Panc1 (cell line): ENCODE measurements at regions not wholly inside any gene's neighbourhood (a gene's known extent, or its start where the extent isn't known, plus 50 kb on each side); places are given as distances from the start of the nearest gene placed in this dataset.

Source experiments
- ATAC-seq: fragments of 200-7000 bp; cut with Tn5 transposase; 2 replicates; pipeline ENCODE4 v1.9.1; 2020; ENCODE audit warnings: mild to moderate bottlenecking, moderate library complexity
- BruUV-seq: library from RNA; stranded (reverse); fragments of 400-500 nt; replicated peaks from 2 replicates; lab custom pipeline; 2021; lab: Mats Ljungman, UMichigan
- CTCF ChIA-PET: fragments of 300-600 bp; sonication (Branson Sonifier 250); formaldehyde crosslinking; loops from one replicate; lab custom pipeline; 2022; ENCODE audit warnings: antibody characterized with exemption; lab: Charles Lee
- POLR2A ChIA-PET: fragments of 300-600 bp; sonication (Branson Sonifier 250); formaldehyde crosslinking; loops from one replicate; lab custom pipeline; 2022; ENCODE audit warnings: antibody characterized with exemption; lab: Charles Lee
- DNase-seq: peaks from one replicate; pipeline ENCODE4 v3.0.0-alpha.2; 2010; ENCODE audit warnings: low read depth, low spot score
- H3K27ac ChIP-seq: 2 replicates; pipeline ENCODE4 v1.5.1; 2011; ENCODE audit warnings: mild to moderate bottlenecking, low read length, inconsistent platforms
- H3K27me3 ChIP-seq: fragments of 200-500 bp; sonication (Bioruptor generic); 2 replicates; pipeline ENCODE4 v1.6.0; 2014; ENCODE audit warnings: low read length, inconsistent platforms; ENCODE audit not compliant: control insufficient read depth, insufficient read depth
- H3K36me3 ChIP-seq: fragments of 200-500 bp; sonication (Bioruptor generic); 2 replicates; pipeline ENCODE4 v1.5.1; 2014; ENCODE audit warnings: inconsistent platforms, mild to moderate bottlenecking, low read length, moderate library complexity; ENCODE audit not compliant: control insufficient read depth, insufficient read depth
- H3K4me1 ChIP-seq: 2 replicates; pipeline ENCODE4 v1.5.1; 2011; ENCODE audit warnings: inconsistent platforms, mild to moderate bottlenecking, low read length, moderate library complexity; ENCODE audit not compliant: control insufficient read depth, insufficient read depth
- H3K4me3 ChIP-seq, 2 experiments: 2 replicates each; pipeline ENCODE4 v1.5.1; 2011 to 2012; ENCODE audit warnings: low read depth in 2 of 2, low read length in 2 of 2, mild to moderate bottlenecking in 2 of 2, inconsistent platforms in 1 of 2, moderate library complexity in 1 of 2
- H3K9me3 ChIP-seq: fragments of 200-500 bp; sonication (Bioruptor generic); 2 replicates; pipeline ENCODE4 v1.5.1; 2014; ENCODE audit warnings: low read depth, mild to moderate bottlenecking, inconsistent platforms, low read length, moderate library complexity; ENCODE audit not compliant: control insufficient read depth, insufficient read depth
- CTCF ChIP-seq: fragments of 450-650 bp; IDR thresholded peaks from 2 replicates; pipeline ENCODE4 v1.5.1; 2017; ENCODE audit warnings: mild to moderate bottlenecking
- POLR2AphosphoS5 ChIP-seq: IDR thresholded peaks from 2 replicates; pipeline ENCODE4 v1.6.1; 2012; ENCODE audit warnings: mild to moderate bottlenecking, low read depth, low read length, moderate library complexity
- SIN3A ChIP-seq: IDR thresholded peaks from 2 replicates; pipeline ENCODE4 v1.6.1; 2012; ENCODE audit warnings: low read depth, mild to moderate bottlenecking, low read length, moderate library complexity, borderline replicate concordance; ENCODE audit not compliant: insufficient read depth
- TCF7L2 ChIP-seq: IDR thresholded peaks from 2 replicates; pipeline ENCODE4 v1.6.1; 2011; ENCODE audit warnings: mild to moderate bottlenecking, low read depth, low read length, inconsistent platforms
- in situ Hi-C: cut with HindIII; loops from 2 replicates; pipeline ENCODE4 v1.10.0; 2016; ENCODE audit warnings: low sequenced_read_pairs, low pct_unique_long_range_greater_than_20kb
- intact Hi-C: fragments of 100-400 bp; cut with micrococcal nuclease; formaldehyde crosslinking; loops from one replicate; pipeline ENCODE4 v1.10.0; 2022; ENCODE audit not compliant: unreplicated experiment
- TF ChIP-seq, protein P1 (sequence below), 2 experiments: IDR thresholded peaks; 2 replicates each; pipeline ENCODE4 v1.6.1; 2011 to 2012; ENCODE audit warnings: low read depth in 2 of 2, control low read depth in 1 of 2, low read length in 1 of 2, mild to moderate bottlenecking in 1 of 2, moderate library complexity in 1 of 2; ENCODE audit not compliant: insufficient read depth in 1 of 2

DNA sequence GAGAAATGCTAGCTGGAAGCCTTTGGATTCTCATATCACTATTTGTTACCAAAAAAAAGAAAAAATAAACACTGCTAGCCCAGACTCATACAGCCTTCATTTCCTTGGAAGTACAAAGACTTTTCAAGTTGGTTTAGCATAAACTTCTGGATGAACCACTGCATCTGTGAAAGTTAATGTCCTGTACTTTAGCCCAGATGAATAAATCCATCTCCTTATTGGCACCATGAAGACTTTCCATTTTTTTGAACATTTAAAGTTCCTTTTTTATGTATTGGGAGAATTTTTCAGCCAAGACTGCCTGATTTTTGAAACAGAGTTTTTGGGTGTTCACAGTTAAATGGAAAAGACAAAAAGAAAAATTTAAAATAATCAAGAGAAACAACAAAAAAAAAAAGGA lies 184.0 kb upstream of the C1orf87 start:
- CTCF ChIA-PET, result no interaction called here
- no peak overlapping the region for H3K4me3 ChIP-seq
- TF ChIP-seq, protein P1, sequence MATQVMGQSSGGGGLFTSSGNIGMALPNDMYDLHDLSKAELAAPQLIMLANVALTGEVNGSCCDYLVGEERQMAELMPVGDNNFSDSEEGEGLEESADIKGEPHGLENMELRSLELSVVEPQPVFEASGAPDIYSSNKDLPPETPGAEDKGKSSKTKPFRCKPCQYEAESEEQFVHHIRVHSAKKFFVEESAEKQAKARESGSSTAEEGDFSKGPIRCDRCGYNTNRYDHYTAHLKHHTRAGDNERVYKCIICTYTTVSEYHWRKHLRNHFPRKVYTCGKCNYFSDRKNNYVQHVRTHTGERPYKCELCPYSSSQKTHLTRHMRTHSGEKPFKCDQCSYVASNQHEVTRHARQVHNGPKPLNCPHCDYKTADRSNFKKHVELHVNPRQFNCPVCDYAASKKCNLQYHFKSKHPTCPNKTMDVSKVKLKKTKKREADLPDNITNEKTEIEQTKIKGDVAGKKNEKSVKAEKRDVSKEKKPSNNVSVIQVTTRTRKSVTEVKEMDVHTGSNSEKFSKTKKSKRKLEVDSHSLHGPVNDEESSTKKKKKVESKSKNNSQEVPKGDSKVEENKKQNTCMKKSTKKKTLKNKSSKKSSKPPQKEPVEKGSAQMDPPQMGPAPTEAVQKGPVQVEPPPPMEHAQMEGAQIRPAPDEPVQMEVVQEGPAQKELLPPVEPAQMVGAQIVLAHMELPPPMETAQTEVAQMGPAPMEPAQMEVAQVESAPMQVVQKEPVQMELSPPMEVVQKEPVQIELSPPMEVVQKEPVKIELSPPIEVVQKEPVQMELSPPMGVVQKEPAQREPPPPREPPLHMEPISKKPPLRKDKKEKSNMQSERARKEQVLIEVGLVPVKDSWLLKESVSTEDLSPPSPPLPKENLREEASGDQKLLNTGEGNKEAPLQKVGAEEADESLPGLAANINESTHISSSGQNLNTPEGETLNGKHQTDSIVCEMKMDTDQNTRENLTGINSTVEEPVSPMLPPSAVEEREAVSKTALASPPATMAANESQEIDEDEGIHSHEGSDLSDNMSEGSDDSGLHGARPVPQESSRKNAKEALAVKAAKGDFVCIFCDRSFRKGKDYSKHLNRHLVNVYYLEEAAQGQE (IDR thresholded peaks at IDR 0.05; ENCODE audit: insufficient read depth in 1 of 2, low read depth in 2 of 2, low read length in 1 of 2), result no peak
- TF ChIP-seq SIN3A (no peak), TCF7L2 (no peak), CTCF (no peak), POLR2AphosphoS5 (no peak)
- no TSS peak for BruUV-seq
- H3K36me3 ChIP-seq, result no peaks in the 10 kb centered on the region
- ATAC-seq (no peak), DNase-seq (no peak)
- no peaks in the 10 kb centered on the region for H3K9me3 ChIP-seq
- in situ Hi-C loops (no loop called here), intact Hi-C loops (no loop called here)
- POLR2A ChIA-PET, result no interaction called here
- H3K27me3 ChIP-seq, result no peaks in the 10 kb centered on the region
- H3K4me1 ChIP-seq, result no peaks in the 10 kb centered on the region
- H3K27ac ChIP-seq, result no peak overlapping the region

DNA sequence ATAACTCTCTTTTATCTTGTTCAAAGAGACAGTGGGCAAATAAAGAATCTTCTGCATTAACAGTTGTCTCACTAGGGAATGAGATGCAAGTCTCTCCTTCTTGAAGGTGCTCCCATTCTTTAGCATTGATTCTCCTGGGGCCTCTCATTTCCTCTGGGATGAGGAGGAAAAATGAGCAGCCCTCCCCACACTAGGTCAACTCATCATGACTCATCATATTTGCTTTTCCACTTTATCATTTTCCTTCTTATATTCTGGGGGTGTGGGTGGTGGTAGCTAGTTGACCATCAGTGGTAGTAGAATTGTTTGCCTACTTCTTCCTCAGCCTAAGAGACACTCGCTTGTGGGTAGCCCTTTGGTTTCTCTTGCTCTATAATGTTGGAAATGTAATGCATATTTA lies 182.0 kb upstream of the C1orf87 start:
- no peaks in the 10 kb centered on the region for H3K27me3 ChIP-seq
- TF ChIP-seq POLR2AphosphoS5, result no peak
- no peak for TF ChIP-seq CTCF
- TF ChIP-seq, protein P1 (IDR thresholded peaks at IDR 0.05; ENCODE audit: insufficient read depth in 1 of 2, low read depth in 2 of 2, low read length in 1 of 2), result no peak
- TF ChIP-seq TCF7L2, result no peak
- no peak for TF ChIP-seq SIN3A
- no TSS peak for BruUV-seq
- H3K27ac ChIP-seq, result no peak overlapping the region
- ChIA-PET POLR2A (no interaction called here), CTCF (no interaction called here)
- ATAC-seq (no peak), DNase-seq (no peak)
- no peaks in the 10 kb centered on the region for H3K36me3 ChIP-seq
- H3K9me3 ChIP-seq, result no peaks in the 10 kb centered on the region
- intact Hi-C loops, result no loop called here
- in situ Hi-C loops, result no loop called here
- H3K4me3 ChIP-seq, result no peak overlapping the region
- H3K4me1 ChIP-seq, result no peaks in the 10 kb centered on the region
